A673 (cell line): ENCODE measurements at regions not wholly inside any gene's neighbourhood (a gene's known extent, or its start where the extent isn't known, plus 50 kb on each side); places are given as distances from the start of the nearest gene placed in this dataset.

Source experiments
- BruUV-seq: library from RNA; stranded (reverse); fragments of 400-500 nt; replicated peaks from 2 replicates; lab custom pipeline; 2021; lab: Mats Ljungman, UMichigan
- CTCF ChIA-PET: fragments of 300-600 bp; sonication (Branson Sonifier 250); formaldehyde crosslinking; loops from one replicate; lab custom pipeline; 2022; ENCODE audit warnings: antibody characterized with exemption; lab: Charles Lee
- POLR2A ChIA-PET: fragments of 300-600 bp; sonication (Branson Sonifier 250); formaldehyde crosslinking; loops from one replicate; lab custom pipeline; 2022; ENCODE audit warnings: antibody characterized with exemption; ENCODE audit not compliant: low non-redundant PET; lab: Charles Lee
- DNase-seq: peaks from one replicate; pipeline ENCODE4 v3.0.0-alpha.2; 2015; ENCODE audit warnings: low spot score
- H3K27ac ChIP-seq: fragments of 200-600 bp; sonication (generic); 2 replicates; pipeline ENCODE4 v1.5.1; 2016; ENCODE audit warnings: mixed run types, low read depth, mild to moderate bottlenecking, mixed read lengths, antibody characterized with exemption, low read length; ENCODE audit not compliant: poor library complexity, severe bottlenecking
- H3K27me3 ChIP-seq: fragments of 200-600 bp; sonication (generic); replicated peaks from 2 replicates; pipeline ENCODE4 v1.6.1; 2017; ENCODE audit warnings: mixed run types, low read depth, mild to moderate bottlenecking, mixed read lengths, antibody characterized with exemption, low read length; ENCODE audit not compliant: insufficient read depth, poor library complexity
- H3K36me3 ChIP-seq: fragments of 200-600 bp; sonication (generic); 2 replicates; pipeline ENCODE4 v1.6.1; 2016; ENCODE audit warnings: mixed run types, mild to moderate bottlenecking, mixed read lengths, antibody characterized with exemption, low read length; ENCODE audit not compliant: insufficient read depth, poor library complexity, severe bottlenecking
- H3K4me1 ChIP-seq: fragments of 200-600 bp; sonication (generic); 2 replicates; pipeline ENCODE4 v1.6.1; 2017; ENCODE audit warnings: mixed run types, mild to moderate bottlenecking, mixed read lengths, antibody characterized with exemption, low read length; ENCODE audit not compliant: insufficient read depth, poor library complexity, severe bottlenecking
- H3K4me3 ChIP-seq: fragments of 200-600 bp; sonication (generic); 2 replicates; pipeline ENCODE4 v1.5.1; 2016; ENCODE audit warnings: low read depth, mixed run types, mild to moderate bottlenecking, mixed read lengths, low read length; ENCODE audit not compliant: poor library complexity, severe bottlenecking
- H3K9me3 ChIP-seq: fragments of 200-600 bp; sonication (generic); 2 replicates; pipeline ENCODE4 v1.6.1; 2016; ENCODE audit warnings: mixed run types, low read depth, mild to moderate bottlenecking, mixed read lengths, antibody characterized with exemption, low read length; ENCODE audit not compliant: poor library complexity, severe bottlenecking
- EZH2 ChIP-seq: fragments of 200-600 bp; sonication (generic); IDR thresholded peaks from 2 replicates; pipeline ENCODE4 v1.6.1; 2017; ENCODE audit warnings: borderline replicate concordance, low read depth, mild to moderate bottlenecking, mixed read lengths, antibody characterized with exemption, low read length; ENCODE audit not compliant: poor library complexity, severe bottlenecking
- intact Hi-C: fragments of 100-400 bp; cut with micrococcal nuclease; formaldehyde crosslinking; loops from one replicate; pipeline ENCODE4 v1.10.0; 2022; ENCODE audit not compliant: unreplicated experiment
- TF ChIP-seq, protein P1 (sequence below): fragments of 300-800, 200-600 bp; sonication (generic); conservative IDR thresholded peaks from 2 replicates; pipeline ENCODE4 v1.5.1; 2017; ENCODE audit warnings: low read depth, mild to moderate bottlenecking, antibody characterized with exemption, low read length, moderate library complexity, mixed read lengths

DNA sequence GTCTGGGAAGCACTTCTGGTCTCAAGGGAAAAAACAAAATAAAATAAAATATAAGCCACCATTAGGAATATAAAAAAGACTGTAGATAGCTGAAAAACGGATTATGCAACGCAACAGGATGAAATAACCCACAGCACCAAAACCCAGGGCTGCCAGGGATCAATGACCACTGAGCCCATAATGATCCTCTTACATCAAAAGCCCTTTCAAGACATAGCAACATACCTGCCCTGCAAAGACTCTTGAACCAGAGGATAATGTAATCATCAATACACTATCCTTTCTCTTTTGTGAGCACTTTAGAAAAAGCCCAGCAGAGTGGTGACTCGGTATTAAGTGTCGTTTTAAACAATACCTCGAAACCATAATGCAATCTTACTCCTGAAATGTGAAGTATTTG lies 235.0 kb upstream of the SOX21 start:
- intact Hi-C loops: no loop called here
- no peak for TF ChIP-seq EZH2
- TF ChIP-seq, protein P1, sequence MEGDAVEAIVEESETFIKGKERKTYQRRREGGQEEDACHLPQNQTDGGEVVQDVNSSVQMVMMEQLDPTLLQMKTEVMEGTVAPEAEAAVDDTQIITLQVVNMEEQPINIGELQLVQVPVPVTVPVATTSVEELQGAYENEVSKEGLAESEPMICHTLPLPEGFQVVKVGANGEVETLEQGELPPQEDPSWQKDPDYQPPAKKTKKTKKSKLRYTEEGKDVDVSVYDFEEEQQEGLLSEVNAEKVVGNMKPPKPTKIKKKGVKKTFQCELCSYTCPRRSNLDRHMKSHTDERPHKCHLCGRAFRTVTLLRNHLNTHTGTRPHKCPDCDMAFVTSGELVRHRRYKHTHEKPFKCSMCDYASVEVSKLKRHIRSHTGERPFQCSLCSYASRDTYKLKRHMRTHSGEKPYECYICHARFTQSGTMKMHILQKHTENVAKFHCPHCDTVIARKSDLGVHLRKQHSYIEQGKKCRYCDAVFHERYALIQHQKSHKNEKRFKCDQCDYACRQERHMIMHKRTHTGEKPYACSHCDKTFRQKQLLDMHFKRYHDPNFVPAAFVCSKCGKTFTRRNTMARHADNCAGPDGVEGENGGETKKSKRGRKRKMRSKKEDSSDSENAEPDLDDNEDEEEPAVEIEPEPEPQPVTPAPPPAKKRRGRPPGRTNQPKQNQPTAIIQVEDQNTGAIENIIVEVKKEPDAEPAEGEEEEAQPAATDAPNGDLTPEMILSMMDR: no peak
- Histone ChIP-seq H3K27me3 (no peaks in the 10 kb centered on the region), H3K27ac (no peak overlapping the region), H3K9me3 (no peaks in the 10 kb centered on the region), H3K4me3 (no peak overlapping the region), H3K4me1 (no peaks in the 10 kb centered on the region), H3K36me3 (no peaks in the 10 kb centered on the region)
- ChIA-PET CTCF (no interaction called here), POLR2A (interaction anchor here (0.7 kb wide), 1 partner anchor 166 kb away, joined by 3 read pairs; no protein-coding TSS in a partner anchor)
- no TSS peak for BruUV-seq
- DNase-seq: no peak

DNA sequence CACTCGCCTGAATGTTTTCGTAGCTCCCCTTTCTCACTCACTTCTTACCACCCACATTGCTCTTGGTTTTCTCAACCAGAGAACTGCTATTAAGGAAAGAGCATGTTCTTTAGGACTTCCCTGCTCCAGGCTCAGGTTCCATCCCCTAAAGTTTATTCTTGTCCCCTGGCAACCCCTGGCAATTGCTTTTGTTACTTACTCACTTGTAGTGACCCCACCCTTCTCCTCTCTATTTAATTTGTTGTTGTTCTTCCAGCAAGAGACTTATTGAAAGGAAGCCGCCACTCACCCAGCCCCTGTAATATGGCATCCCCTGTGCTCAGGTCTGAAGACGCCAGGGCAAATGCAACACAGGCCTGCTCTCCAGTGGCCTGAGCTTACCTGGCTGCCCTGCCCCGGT lies 233.7 kb upstream of the SOX21 start:
- no TSS peak for BruUV-seq
- Histone ChIP-seq H3K4me3 (no peak overlapping the region), H3K4me1 (no peaks in the 10 kb centered on the region), H3K27me3 (no peaks in the 10 kb centered on the region), H3K9me3 (no peaks in the 10 kb centered on the region), H3K27ac (no peak overlapping the region), H3K36me3 (no peaks in the 10 kb centered on the region)
- CTCF ChIA-PET: no interaction called here
- TF ChIP-seq EZH2: no peak
- TF ChIP-seq, protein P1: no peak
- POLR2A ChIA-PET: no interaction called here
- no peak for DNase-seq
- intact Hi-C loops: no loop called here

DNA sequence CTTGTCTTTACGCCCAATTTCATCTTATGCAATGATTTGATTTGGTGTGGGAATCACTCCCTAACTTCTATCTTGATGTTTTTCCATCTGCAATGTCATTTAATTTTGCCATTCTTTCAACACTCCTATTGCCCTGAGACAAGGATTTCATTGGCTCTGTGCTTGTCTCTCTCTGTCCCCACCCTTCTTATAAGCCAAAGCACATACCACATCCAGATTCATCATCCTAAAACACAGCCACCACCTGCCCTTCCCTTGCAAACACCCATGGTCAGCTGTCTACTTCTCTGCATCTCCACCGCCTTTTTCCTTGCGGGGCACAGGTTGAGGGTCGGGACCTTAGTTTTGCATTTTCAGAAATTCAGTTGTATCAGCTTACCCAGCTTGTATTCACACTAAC lies 225.8 kb upstream of the SOX21 start:
- ChIA-PET POLR2A (no interaction called here), CTCF (no interaction called here)
- Histone ChIP-seq H3K4me1 (no peaks in the 10 kb centered on the region), H3K27me3 (no peaks in the 10 kb centered on the region), H3K4me3 (no peak overlapping the region), H3K36me3 (no peaks in the 10 kb centered on the region), H3K27ac (no peak overlapping the region), H3K9me3 (no peaks in the 10 kb centered on the region)
- no peak for DNase-seq
- intact Hi-C loops: no loop called here
- TF ChIP-seq, protein P1: no peak
- TF ChIP-seq EZH2: no peak
- BruUV-seq: no TSS peak
